Activated B cell treated with CpG ODN at 0.5 μM for 24 hours (primary cell): ENCODE measurements at regions not wholly inside any gene's neighbourhood (a gene's known extent, or its start where the extent isn't known, plus 50 kb on each side); places are given as distances from the start of the nearest gene placed in this dataset.

Source experiments
- ATAC-seq: fragments of 200-7000 bp; cut with Tn5 transposase; one replicate; pipeline ENCODE4 v1.10.0; 2021; ENCODE audit warnings: low read depth, mild to moderate bottlenecking, moderate library complexity
- CTCF ChIA-PET: fragments of 350-600 bp; sonication (Branson Sonifier 250); formaldehyde crosslinking; loops from one replicate; lab custom pipeline; 2021; ENCODE audit warnings: antibody characterized with exemption; lab: Charles Lee
- POLR2A ChIA-PET: fragments of 350-600 bp; sonication (Branson Sonifier 250); formaldehyde crosslinking; loops from one replicate; lab custom pipeline; 2021; ENCODE audit warnings: antibody characterized with exemption; lab: Charles Lee
- DNase-seq: peaks from one replicate; pipeline ENCODE4 v3.0.0; 2022
- H3K27ac Mint-ChIP-seq: one replicate; pipeline ENCODE4 v1.8.0; 2020; ENCODE audit warnings: mixed read lengths
- H3K27me3 Mint-ChIP-seq: one replicate; pipeline ENCODE4 v1.8.0; 2021; ENCODE audit warnings: mixed read lengths
- H3K36me3 Mint-ChIP-seq: one replicate; pipeline ENCODE4 v1.8.0; 2021; ENCODE audit warnings: low read depth, mixed read lengths
- H3K4me1 Mint-ChIP-seq: one replicate; pipeline ENCODE4 v1.8.0; 2021; ENCODE audit warnings: mixed read lengths
- H3K4me3 Mint-ChIP-seq: one replicate; pipeline ENCODE4 v1.8.0; 2020; ENCODE audit warnings: mild to moderate bottlenecking, mixed read lengths
- H3K9me3 Mint-ChIP-seq: one replicate; pipeline ENCODE4 v1.8.0; 2020; ENCODE audit warnings: mixed read lengths
- intact Hi-C: fragments of 100-400 bp; cut with micrococcal nuclease; formaldehyde crosslinking; loops from one replicate; pipeline ENCODE4 v1.15.1; 2024
- TF ChIP-seq, protein P1 (sequence below): fragments of 200-600 bp; IDR thresholded peaks from one replicate; pipeline ENCODE4 v1.8.0; 2022; ENCODE audit warnings: antibody characterized with exemption, mild to moderate bottlenecking

GRCh38 chr7:22066522-22066921, 120.8 kb upstream of the CDCA7L start:
- Mint-ChIP-seq H3K27me3 (peaks cover 26% of the 10 kb centered on the region), H3K4me1 (no peaks in the 10 kb centered on the region), H3K4me3 (no peak overlapping the region), H3K9me3 (no peaks in the 10 kb centered on the region), H3K36me3 (no peaks in the 10 kb centered on the region), H3K27ac (no peak overlapping the region)
- DNase-seq (no peak), ATAC-seq (no peak)
- ChIA-PET CTCF (no interaction called here), POLR2A (no interaction called here)
- intact Hi-C loops: no loop called here
- TF ChIP-seq, protein P1, sequence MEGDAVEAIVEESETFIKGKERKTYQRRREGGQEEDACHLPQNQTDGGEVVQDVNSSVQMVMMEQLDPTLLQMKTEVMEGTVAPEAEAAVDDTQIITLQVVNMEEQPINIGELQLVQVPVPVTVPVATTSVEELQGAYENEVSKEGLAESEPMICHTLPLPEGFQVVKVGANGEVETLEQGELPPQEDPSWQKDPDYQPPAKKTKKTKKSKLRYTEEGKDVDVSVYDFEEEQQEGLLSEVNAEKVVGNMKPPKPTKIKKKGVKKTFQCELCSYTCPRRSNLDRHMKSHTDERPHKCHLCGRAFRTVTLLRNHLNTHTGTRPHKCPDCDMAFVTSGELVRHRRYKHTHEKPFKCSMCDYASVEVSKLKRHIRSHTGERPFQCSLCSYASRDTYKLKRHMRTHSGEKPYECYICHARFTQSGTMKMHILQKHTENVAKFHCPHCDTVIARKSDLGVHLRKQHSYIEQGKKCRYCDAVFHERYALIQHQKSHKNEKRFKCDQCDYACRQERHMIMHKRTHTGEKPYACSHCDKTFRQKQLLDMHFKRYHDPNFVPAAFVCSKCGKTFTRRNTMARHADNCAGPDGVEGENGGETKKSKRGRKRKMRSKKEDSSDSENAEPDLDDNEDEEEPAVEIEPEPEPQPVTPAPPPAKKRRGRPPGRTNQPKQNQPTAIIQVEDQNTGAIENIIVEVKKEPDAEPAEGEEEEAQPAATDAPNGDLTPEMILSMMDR: no peak

DNA sequence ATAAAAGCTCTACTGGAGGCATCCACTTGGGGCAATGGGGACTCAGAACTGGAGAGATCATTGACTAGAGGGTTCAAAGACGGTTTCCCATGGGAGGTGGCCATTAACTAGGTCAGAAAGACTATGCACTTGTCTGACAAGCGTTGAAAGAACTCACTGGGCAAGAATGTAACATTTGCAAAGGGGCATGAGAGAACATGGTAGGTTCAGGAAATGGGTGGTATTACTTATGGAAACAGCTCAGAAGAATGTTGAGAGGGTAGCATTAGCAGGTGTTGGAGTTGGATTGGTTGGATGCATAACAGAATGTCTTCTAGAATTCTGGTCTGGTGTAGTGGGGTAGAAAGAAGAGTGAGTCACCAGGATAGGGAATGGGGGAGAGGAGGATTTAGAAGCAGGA, 119.1 kb upstream of the CDCA7L start:
- Mint-ChIP-seq H3K27me3 (peaks cover 31% of the 10 kb centered on the region), H3K9me3 (no peaks in the 10 kb centered on the region), H3K4me3 (no peak overlapping the region), H3K4me1 (no peaks in the 10 kb centered on the region), H3K36me3 (no peaks in the 10 kb centered on the region), H3K27ac (no peak overlapping the region)
- DNase-seq (no peak), ATAC-seq (no peak)
- TF ChIP-seq, protein P1: no peak
- ChIA-PET POLR2A (no interaction called here), CTCF (no interaction called here)
- intact Hi-C loops: no loop called here

DNA sequence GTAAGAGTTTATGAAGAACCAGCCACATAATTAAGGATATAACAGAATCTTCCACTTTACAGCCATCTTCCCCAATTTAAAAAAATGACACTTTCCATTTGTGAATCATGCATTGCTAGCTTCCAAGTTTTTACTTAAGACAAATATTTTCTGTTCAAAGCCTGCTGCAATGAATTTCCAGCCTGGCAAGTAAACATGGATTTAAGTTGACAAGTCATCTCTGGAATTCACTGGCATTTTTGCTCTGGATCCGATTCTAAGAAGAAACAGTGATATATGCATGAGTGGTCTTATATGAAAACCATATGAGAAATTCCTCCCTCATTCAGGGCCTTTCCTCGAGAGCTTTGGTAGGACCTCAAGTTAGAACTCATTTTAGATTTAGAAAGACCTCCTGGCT, 116.1 kb upstream of the CDCA7L start:
- intact Hi-C loops: no loop called here
- ATAC-seq: no peak
- H3K36me3 Mint-ChIP-seq: no peaks in the 10 kb centered on the region
- no peak overlapping the region for H3K27ac Mint-ChIP-seq
- ChIA-PET CTCF (no interaction called here), POLR2A (no interaction called here)
- H3K9me3 Mint-ChIP-seq: no peaks in the 10 kb centered on the region
- DNase-seq: no peak
- no peak overlapping the region for H3K4me3 Mint-ChIP-seq
- no peaks in the 10 kb centered on the region for H3K4me1 Mint-ChIP-seq
- TF ChIP-seq, protein P1: no peak
- H3K27me3 Mint-ChIP-seq: peaks cover 28% of the 10 kb centered on the region

GRCh38 chr7:22060863-22061262, 115.2 kb upstream of the CDCA7L start:
- DNase-seq: no peak
- CTCF ChIA-PET: no interaction called here
- TF ChIP-seq, protein P1: no peak
- H3K4me3 Mint-ChIP-seq: no peak overlapping the region
- no peaks in the 10 kb centered on the region for H3K36me3 Mint-ChIP-seq
- POLR2A ChIA-PET: no interaction called here
- no peaks in the 10 kb centered on the region for H3K4me1 Mint-ChIP-seq
- no peaks in the 10 kb centered on the region for H3K9me3 Mint-ChIP-seq
- intact Hi-C loops: no loop called here
- peaks cover 25% of the 10 kb centered on the region for H3K27me3 Mint-ChIP-seq
- no peak for ATAC-seq
- H3K27ac Mint-ChIP-seq: no peak overlapping the region

DNA sequence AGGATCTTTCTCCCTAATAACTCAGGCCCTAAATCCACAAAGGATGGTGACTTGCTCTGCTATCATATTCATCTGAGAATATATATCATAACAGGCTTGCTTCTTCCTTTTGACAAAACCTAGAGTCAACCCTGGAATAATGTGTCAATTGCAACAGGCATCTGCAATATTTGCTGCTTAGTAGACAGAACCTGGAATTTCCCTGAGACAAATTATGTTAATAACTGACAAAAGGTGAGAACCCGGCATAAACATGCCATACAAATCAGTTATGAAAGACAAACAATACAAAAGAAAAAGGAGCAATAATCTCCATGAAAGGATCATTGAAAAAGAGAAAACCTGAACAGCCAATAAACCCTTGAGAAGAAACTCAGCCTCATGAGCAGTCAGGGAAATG, 114.5 kb upstream of the CDCA7L start:
- Mint-ChIP-seq H3K27ac (no peak overlapping the region), H3K27me3 (peaks cover 28% of the 10 kb centered on the region), H3K9me3 (no peaks in the 10 kb centered on the region), H3K36me3 (no peaks in the 10 kb centered on the region), H3K4me3 (no peak overlapping the region), H3K4me1 (no peaks in the 10 kb centered on the region)
- ATAC-seq: no peak
- DNase-seq: no peak
- intact Hi-C loops: no loop called here
- ChIA-PET CTCF (no interaction called here), POLR2A (no interaction called here)
- TF ChIP-seq, protein P1: no peak
